ENCODE measurements at regions not wholly inside any gene's neighbourhood (a gene's known extent, or its start where the extent isn't known, plus 50 kb on each side); places are given as distances from the start of the nearest gene placed in this dataset.

GRCh38 chr14:57066463-57066862, 202.2 kb downstream of the EXOC5 start:
- no peak for TF ChIP-seq POLR2A (IDR thresholded peaks at IDR 0.05)
- no peak for TF ChIP-seq CTCF (IDR thresholded peaks at IDR 0.05)

Measured in right lobe of liver (tissue), 4 donors.